ENCODE measurements at regions not wholly inside any gene's neighbourhood (a gene's known extent, or its start where the extent isn't known, plus 50 kb on each side); places are given as distances from the start of the nearest gene placed in this dataset.

- DNase-seq: no peak
Measured at GRCh38 chr7:110337646-110338045, 753.3 kb upstream of the LRRN3 start.

DNA sequence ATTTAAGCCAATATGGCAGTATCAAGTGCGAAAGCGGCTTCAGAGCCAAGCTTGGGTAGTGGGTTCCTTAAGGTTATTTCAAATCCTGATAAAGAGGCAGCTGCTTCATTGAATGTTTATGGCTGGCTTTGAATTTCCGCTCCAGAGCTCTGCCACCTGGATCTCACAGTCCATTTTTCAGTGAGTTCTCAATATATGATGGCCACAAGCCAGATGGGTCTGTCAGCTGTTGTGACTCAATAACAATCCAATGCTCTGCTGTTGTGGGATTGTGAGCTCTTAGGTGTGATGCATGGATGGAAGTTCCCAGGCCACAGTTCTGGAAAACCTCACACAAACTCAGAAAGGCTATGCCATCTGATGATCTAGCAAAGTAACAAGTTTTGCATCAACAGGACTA lies 743.8 kb upstream of the LRRN3 start:
- peak; percentile 22 for DNase-seq

DNA sequence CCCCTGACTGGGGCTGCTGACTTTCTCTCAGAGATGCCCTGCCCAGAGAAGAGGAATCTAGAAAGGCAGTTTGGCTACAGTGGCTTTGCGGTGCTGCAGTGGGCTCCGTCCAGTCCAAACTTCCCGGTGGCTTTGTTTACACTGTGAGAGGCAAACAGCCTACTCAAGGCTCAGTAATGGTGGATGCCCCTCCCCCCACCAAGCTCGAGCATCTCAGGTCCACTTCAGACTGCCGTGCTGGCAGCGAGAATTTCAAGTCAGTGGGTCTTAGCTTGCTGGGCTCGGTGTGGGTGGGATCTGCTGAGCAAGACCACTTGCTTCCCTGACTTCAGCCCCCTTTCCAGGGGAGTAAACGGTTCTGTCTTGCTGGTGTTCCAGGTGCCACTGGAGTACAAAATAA lies 734.5 kb upstream of the LRRN3 start:
- DNase-seq: no peak

DNA sequence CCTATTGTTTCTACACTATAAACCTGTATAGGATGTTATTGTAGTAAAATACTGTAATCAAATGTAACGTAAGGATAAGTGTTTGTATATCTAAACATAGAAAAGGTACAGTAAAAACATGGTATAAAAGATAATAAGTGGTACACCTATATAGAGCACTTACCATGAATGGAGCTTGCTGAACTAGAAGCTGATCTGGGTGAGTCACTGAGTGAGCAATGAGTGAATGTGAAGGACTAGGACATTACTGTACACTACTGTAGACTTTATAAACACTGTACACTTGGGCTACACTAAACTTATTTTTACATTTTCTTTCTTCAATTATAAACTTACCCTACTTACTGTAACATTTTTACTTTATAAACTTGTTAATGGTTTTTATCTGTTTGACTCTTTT lies 732.9 kb upstream of the LRRN3 start:
- DNase-seq: peak; percentile 48

DNA sequence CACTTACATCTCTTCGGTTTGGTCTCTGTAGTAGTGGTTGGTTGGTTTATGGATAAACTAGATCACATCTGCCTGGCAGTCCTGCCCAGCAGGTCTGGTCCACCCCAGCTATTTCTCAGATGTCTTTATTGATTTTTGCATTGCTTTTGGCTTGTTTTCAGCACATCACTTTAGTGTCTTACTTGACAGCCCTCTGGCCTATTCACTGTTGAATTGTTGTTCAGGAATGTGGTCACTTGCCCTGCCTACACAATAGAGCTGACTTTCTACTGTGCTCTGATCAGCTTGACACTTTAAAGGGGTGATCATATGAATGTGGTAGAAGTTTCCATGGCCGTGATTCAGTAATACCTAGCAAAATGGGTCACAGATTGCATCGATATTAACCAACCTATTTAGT lies 719.2 kb upstream of the LRRN3 start:
- DNase-seq: no peak

DNA sequence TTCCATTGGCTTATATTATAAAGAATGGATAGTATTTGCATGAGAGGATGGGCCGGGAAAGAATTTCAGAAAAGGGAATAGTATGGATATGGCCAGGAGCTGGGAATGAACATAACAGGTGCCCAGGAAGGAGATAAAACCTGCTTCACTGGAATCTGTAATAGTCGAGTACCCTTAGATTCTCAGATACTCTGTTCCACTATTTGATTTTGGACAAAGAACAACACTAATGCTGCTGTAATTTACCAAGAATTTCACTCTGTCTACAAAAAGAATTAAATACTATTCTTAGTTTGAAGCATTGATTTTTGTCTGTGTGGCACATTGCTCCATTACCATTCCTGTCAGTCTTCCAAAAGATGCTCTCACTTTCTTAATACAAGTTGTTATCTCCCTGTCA lies 718.2 kb upstream of the LRRN3 start:
- no peak for DNase-seq

DNA sequence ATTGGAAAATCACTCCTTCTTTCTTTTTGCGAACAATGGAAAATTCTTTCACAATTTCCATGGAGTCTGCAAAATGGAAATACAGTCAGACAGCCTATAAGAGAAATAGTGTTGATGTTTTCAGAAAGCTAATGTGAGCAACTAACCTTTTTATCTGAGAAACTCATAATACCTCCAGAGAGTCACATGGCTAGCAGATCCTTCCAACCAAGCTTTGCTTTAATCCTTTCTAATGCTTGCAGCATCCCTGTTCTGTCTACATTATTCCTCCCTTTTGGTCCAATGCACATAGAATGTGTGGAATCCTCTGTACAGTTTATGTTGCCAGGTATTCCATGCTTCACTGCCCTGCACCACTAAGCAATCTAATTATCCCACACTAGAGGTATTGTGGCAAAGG lies 717.5 kb upstream of the LRRN3 start:
- DNase-seq: no peak

GRCh38 chr7:110373859-110374258 lies 717.1 kb upstream of the LRRN3 start:
- no peak for DNase-seq

DNA sequence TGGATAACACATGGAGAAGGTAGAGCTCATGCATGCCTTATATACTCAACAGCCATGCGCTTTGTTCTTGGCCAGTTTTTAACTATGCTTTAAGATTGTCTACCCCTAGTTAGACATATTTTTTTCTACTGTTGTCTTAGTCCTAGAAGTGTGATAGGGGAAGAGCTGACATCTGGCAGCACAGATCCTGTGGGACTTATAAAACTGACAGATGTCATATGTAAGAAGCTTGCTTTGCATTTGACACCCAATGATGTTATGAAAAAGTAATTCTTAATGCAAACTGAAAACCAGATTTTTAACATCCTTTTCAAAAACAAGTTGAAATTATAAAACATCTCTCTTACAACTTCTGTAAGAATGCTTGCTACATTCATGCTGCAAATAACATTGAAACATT lies 715.9 kb upstream of the LRRN3 start:
- DNase-seq: no peak

GRCh38 chr7:110382736-110383135 lies 708.2 kb upstream of the LRRN3 start:
- DNase-seq: no peak

DNA sequence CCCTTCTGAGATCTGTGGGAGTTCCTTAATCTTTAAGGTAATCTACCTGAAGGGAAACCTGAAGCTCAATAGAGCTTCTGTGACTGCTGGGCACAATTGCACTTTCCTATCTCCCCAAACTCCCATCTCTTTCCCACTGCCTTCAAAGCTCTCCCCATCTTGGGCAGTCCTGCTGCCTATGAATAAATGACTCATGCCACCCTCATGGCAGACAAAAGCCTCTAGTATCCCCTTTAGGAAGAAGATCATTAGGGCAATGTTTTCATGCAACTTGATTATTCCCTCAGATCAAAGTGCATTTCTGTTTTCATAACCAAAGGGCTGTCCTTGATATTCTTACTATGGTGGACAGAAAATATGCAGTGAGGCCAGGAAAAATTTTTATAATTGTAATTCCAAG lies 704.9 kb upstream of the LRRN3 start:
- DNase-seq: peak; percentile 37

- peak; percentile 87 for DNase-seq
Measured at GRCh38 chr7:110386913-110387312, 704.0 kb upstream of the LRRN3 start.

GRCh38 chr7:110387689-110388088 lies 703.2 kb upstream of the LRRN3 start:
- no peak for DNase-seq

DNA sequence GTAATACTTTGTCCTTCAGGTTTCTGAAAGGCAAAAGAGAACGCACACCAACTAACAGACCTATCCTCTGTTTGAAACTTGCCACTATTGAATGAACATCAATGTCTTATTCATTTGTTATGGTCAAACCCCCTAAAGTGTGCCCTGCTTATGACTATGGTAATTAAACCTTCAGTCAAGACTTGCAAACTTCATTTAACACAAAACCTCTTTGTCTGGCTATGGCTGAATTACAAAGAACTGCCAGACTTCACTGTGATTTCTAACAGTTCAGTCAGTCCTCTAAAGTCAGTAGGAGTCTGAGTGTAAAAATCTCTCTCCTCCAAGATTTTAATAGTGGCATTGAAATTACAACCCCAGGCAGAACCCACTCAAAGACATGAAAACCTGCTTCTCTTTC lies 702.5 kb upstream of the LRRN3 start:
- no peak for DNase-seq

DNA sequence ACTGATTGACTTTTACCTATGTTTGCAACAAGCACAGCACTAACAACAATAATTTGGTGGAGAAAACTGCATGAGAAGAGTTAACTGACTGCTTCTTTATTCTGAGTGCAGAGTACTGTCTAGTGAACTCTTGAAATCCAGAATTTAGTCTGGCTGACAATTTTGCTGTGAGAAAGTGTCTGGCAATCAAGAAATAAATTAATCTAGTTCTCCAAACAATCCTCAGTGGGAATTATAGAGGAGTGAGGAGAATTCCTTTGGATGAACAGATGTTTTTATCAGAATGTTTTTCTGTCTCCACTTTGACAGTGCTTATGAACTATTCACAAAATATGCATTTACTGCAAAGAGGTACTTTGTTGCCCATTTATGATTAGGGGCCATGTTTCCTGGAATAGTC lies 694.9 kb upstream of the LRRN3 start:
- no peak for DNase-seq

GRCh38 chr7:110397927-110398660 lies 692.8 kb upstream of the LRRN3 start:
- DNase-seq: no peak

DNA sequence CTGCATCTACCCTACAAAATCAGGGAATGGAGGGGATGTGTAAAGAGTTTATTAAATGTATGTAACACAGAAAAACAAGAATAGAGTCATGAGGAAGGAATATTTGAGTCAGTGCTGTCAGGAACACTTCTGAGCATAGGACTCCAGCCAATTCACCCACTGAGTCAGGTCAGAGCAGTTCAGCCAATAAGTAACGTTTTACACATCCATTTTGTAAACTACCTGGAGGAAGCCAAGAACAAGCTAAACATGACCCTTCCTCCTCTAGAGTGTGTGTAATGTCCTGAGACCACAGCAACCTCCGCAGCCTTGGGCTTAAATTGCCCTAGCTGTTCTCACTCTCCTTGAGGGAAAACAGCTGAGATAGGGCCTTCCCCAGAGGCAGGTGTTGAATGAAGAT lies 691.5 kb upstream of the LRRN3 start:
- DNase-seq: no peak

DNA sequence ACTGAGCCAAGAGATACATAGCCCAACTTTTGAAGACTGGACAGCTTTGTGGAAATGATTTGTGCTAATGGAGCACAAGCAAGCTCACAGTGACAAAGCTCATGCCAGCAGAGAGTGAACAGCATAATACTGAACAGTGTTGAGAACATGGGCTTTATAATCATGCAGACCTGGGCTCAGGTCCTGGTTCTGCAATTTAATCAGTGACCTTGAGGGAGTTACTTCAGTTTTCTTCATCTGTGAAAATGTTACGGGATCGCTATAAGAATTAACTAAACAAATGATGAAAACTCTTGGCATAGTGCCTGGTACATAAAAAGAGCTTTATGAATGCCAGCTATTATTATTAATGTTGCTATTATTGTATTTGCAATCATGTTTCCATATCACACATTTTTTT lies 690.5 kb upstream of the LRRN3 start:
- no peak for DNase-seq

- DNase-seq: no peak
Measured at GRCh38 chr7:110407242-110407641, 683.7 kb upstream of the LRRN3 start.

GRCh38 chr7:110407706-110408105 lies 683.2 kb upstream of the LRRN3 start:
- peak; percentile 4 for DNase-seq

DNA sequence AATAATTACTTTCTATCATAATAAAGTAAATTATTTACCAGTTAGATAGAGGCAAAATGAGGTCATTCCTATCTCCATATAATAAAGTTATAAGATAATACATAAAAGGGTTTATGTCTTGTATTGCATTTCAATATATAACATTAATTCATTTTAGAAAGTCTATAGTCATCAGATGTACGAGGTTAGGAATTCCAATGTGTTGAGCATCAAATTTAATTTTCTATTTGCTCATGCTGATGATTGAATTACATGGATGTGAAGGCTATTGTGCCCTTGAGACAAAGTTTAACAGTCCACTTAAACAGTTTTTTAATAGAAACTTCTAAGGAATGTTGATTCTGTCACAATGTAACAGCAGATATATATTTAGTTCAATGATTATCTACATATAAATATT lies 678.3 kb upstream of the LRRN3 start:
- DNase-seq: no peak

- no peak for DNase-seq
Measured at GRCh38 chr7:110413038-110413437, 677.9 kb upstream of the LRRN3 start.

DNA sequence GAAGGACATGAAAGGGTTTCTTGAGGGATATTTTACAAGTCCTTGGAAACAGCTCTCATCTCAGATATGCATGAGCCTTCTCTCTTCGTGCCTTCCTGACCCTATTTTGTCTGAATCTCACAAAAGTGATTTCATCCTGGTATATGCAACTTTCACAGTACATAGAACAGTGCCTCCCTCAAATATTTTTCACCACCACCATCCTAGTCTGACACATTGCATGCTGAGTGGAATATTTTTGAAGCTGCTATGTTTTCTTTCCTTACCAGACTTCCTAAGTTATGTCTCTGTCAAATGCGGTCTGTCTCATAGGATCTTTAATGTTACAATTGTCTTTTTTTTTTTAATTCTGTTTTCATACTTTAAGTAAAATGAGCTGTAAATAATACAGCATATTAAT lies 673.3 kb upstream of the LRRN3 start:
- no peak for DNase-seq

- no peak for DNase-seq
Measured at GRCh38 chr7:110418659-110419280, 672.2 kb upstream of the LRRN3 start.

DNA sequence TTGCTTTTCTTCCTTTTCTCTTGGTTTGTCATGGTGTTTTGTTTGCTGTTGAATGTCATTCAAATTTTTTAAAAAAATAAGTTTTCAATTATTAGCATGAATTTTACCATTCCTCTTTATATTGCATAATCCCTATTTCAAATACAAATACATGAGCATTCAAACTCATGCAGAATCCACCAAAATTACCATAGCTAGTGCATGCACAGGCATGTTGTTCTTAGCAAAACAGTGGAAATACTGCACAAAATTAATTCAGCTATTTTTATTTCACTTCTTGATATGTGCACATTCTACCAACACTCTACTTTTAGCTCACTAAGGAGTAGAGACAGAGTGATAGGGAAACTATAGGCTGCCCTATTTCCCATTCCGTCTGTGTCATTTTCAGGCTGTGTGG lies 670.1 kb upstream of the LRRN3 start:
- DNase-seq: no peak
